GM18868 (cell line): ENCODE measurements at regions not wholly inside any gene's neighbourhood (a gene's known extent, or its start where the extent isn't known, plus 50 kb on each side); places are given as distances from the start of the nearest gene placed in this dataset.
"Not testable (repeated sequence)": the region's sequence is repeated elsewhere in the genome, so short reads cannot be mapped to it uniquely, and the experiment has no call there.

ENCODE experiments used
- ATAC-seq: cut with Tn5 transposase; IDR thresholded peaks from one replicate; pipeline ENCODE4 v1.9.1; 2021; ENCODE audit warnings: mild to moderate bottlenecking, moderate library complexity; ENCODE audit not compliant: unreplicated experiment

- ATAC-seq: no peak
Measured at GRCh38 chr5:68116408-68116807, 99.1 kb upstream of the PIK3R1 start.

GRCh38 chr5:68115584-68115983 is 100.0 kb upstream of the PIK3R1 start:
- no peak for ATAC-seq

- ATAC-seq: no peak
Measured at GRCh38 chr5:68114378-68115040, 101.0 kb upstream of the PIK3R1 start.

GRCh38 chr5:68112658-68113057 is 102.9 kb upstream of the PIK3R1 start:
- ATAC-seq: no peak

- no peak for ATAC-seq
Measured at GRCh38 chr5:68110894-68111293, 104.7 kb upstream of the PIK3R1 start.

- no peak for ATAC-seq
Measured at GRCh38 chr5:68110264-68110663, 105.3 kb upstream of the PIK3R1 start.

GRCh38 chr5:68104217-68104616 is 111.3 kb upstream of the PIK3R1 start:
- not testable (repeated sequence) for ATAC-seq

- not testable (repeated sequence) for ATAC-seq
Measured at GRCh38 chr5:68103297-68103696, 112.3 kb upstream of the PIK3R1 start.

GRCh38 chr5:68099327-68099726 is 116.2 kb upstream of the PIK3R1 start:
- no peak for ATAC-seq

- no peak for ATAC-seq
Measured at GRCh38 chr5:68093455-68094159, 121.9 kb upstream of the PIK3R1 start.

- ATAC-seq: no peak
Measured at GRCh38 chr5:68088302-68088701, 127.3 kb upstream of the PIK3R1 start.

- ATAC-seq: no peak
Measured at GRCh38 chr5:68087866-68088265, 127.7 kb upstream of the PIK3R1 start.

GRCh38 chr5:68086857-68087256 is 128.7 kb upstream of the PIK3R1 start:
- no peak for ATAC-seq

- ATAC-seq: no peak
Measured at GRCh38 chr5:68086439-68086838, 129.1 kb upstream of the PIK3R1 start.

- no peak for ATAC-seq
Measured at GRCh38 chr5:68084396-68084795, 131.2 kb upstream of the PIK3R1 start.

GRCh38 chr5:68080282-68081050 is 135.1 kb upstream of the PIK3R1 start:
- ATAC-seq: no peak

GRCh38 chr5:68077349-68077894 is 138.1 kb upstream of the PIK3R1 start:
- ATAC-seq: no peak

- ATAC-seq: no peak
Measured at GRCh38 chr5:68074633-68075032, 140.9 kb upstream of the PIK3R1 start.

GRCh38 chr5:68074048-68074632 is 141.4 kb upstream of the PIK3R1 start:
- ATAC-seq: no peak

- ATAC-seq: no peak
Measured at GRCh38 chr5:68071736-68072135, 143.8 kb upstream of the PIK3R1 start.

- ATAC-seq: no peak
Measured at GRCh38 chr5:68071282-68071632, 144.3 kb upstream of the PIK3R1 start.
